SK-N-SH (cell line): ENCODE measurements at regions not wholly inside any gene's neighbourhood (a gene's known extent, or its start where the extent isn't known, plus 50 kb on each side); places are given as distances from the start of the nearest gene placed in this dataset.

ENCODE experiments used
- CTCF ChIA-PET: fragments of 300-600, 350-600 bp; formaldehyde crosslinking; extraction: SDS; loops from one replicate; lab custom pipeline; 2021; lab: Yijun Ruan, JAX
- POLR2A ChIA-PET: fragments of 350-600 bp; sonication (Branson Sonifier 250); formaldehyde crosslinking; extraction: SDS; loops from one replicate; lab custom pipeline; 2020; ENCODE audit warnings: antibody characterized with exemption, inconsistent platforms; lab: Yijun Ruan, JAX
- DNase-seq: peaks from one replicate; pipeline ENCODE4 v3.0.0; 2012
- H2AFZ ChIP-seq: fragments of 200-600 bp; sonication (generic); 2 replicates; pipeline ENCODE4 v1.8.1; 2016; ENCODE audit warnings: antibody characterized with exemption, mild to moderate bottlenecking, low read depth
- H3F3A ChIP-seq: fragments of 200-600 bp; sonication (generic); replicated peaks from 2 replicates; pipeline ENCODE3; 2016; ENCODE audit warnings: antibody characterized with exemption, mild to moderate bottlenecking; ENCODE audit not compliant: insufficient read depth
- H3K27ac ChIP-seq, 2 experiments: fragments of 200-500 bp in 1 of 2; fragments of 200-600 bp in 1 of 2; sonication (Bioruptor generic) in 1 of 2; sonication (generic), shearing (Covaris generic) in 1 of 2; 2 replicates each; pipeline versions ENCODE4 v1.5.1 to v1.6.1; 2014 to 2016; ENCODE audit warnings: low read depth in 2 of 2, inconsistent platforms in 1 of 2, low read length in 1 of 2, mild to moderate bottlenecking in 1 of 2, mixed read lengths in 1 of 2
- H3K27me3 ChIP-seq: fragments of 200-600 bp; sonication (generic), shearing (Covaris generic); 2 replicates; pipeline ENCODE4 v1.6.1; 2016; ENCODE audit warnings: mixed run types; ENCODE audit not compliant: insufficient read depth
- H3K36me3 ChIP-seq, 2 experiments: fragments of 200-500 bp in 1 of 2; fragments of 200-600 bp in 1 of 2; sonication (Bioruptor generic) in 1 of 2; sonication (generic) in 1 of 2; replicated peaks in 1 of 2; 2 replicates each; pipeline versions ENCODE3 to v1.5.1; 2014 to 2016; ENCODE audit warnings: low read length in 1 of 2, mild to moderate bottlenecking in 1 of 2; ENCODE audit not compliant: insufficient read depth in 2 of 2, control insufficient read depth in 1 of 2
- H3K4me1 ChIP-seq, 2 experiments: fragments of 200-500 bp in 1 of 2; fragments of 200-600 bp in 1 of 2; sonication (Bioruptor generic) in 1 of 2; sonication (generic), shearing (Covaris generic) in 1 of 2; 2 replicates each; pipeline versions ENCODE4 v1.5.1 to v1.6.1; 2014 to 2016; ENCODE audit warnings: low read depth in 1 of 2, low read length in 1 of 2, mixed run types in 1 of 2; ENCODE audit not compliant: insufficient read depth in 2 of 2, control insufficient read depth in 1 of 2
- H3K4me2 ChIP-seq: fragments of 200-600 bp; sonication (generic), shearing (Covaris generic); 2 replicates; pipeline ENCODE4 v1.6.1; 2017; ENCODE audit warnings: mixed run types
- H3K4me3 ChIP-seq, 2 experiments: fragments of 200-500 bp in 1 of 2; fragments of 200-600 bp in 1 of 2; sonication (Bioruptor generic) in 1 of 2; sonication (generic), shearing (Covaris generic) in 1 of 2; 2 replicates each; pipeline versions ENCODE4 v1.5.1 to v1.8.1; 2014 to 2016; ENCODE audit warnings: low read depth in 2 of 2, inconsistent platforms in 1 of 2, low read length in 1 of 2, mild to moderate bottlenecking in 1 of 2, mixed read lengths in 1 of 2, moderate library complexity in 1 of 2
- H3K79me2 ChIP-seq: fragments of 200-600 bp; sonication (generic); 2 replicates; pipeline ENCODE4 v1.8.1; 2017; ENCODE audit warnings: mild to moderate bottlenecking; ENCODE audit not compliant: insufficient read depth
- H3K9ac ChIP-seq: fragments of 200-600 bp; sonication (generic); 2 replicates; pipeline ENCODE4 v1.6.1; 2017; ENCODE audit warnings: mixed run types
- H3K9me2 ChIP-seq: fragments of 200-600 bp; sonication (generic); 2 replicates; pipeline ENCODE4 v1.6.1; 2017; ENCODE audit warnings: mixed run types
- H3K9me3 ChIP-seq: fragments of 200-600 bp; sonication (generic); 2 replicates; pipeline ENCODE4 v1.6.1; 2017; ENCODE audit warnings: mixed run types, mild to moderate bottlenecking, moderate library complexity
- H4K20me1 ChIP-seq: fragments of 200-600 bp; sonication (generic); 2 replicates; pipeline ENCODE4 v1.6.1; 2017; ENCODE audit warnings: mild to moderate bottlenecking, mixed run types; ENCODE audit not compliant: insufficient read depth
- CHD2 ChIP-seq: fragments of 150-350 bp; IDR thresholded peaks from 2 replicates; pipeline ENCODE4 v1.6.1; 2018; ENCODE audit warnings: low read length; ENCODE audit not compliant: partially characterized antibody
- ELF1 ChIP-seq: IDR thresholded peaks from 2 replicates; pipeline ENCODE4 v1.4.0; 2012
- EP300 ChIP-seq, 2 experiments: IDR thresholded peaks; 2 replicates each; pipeline versions ENCODE4 v1.4.0 to v1.6.1; 2012; ENCODE audit warnings: borderline replicate concordance in 1 of 2, low read depth in 1 of 2, low read length in 1 of 2
- EZH2phosphoT487 ChIP-seq: fragments of 200-600 bp; sonication (generic); IDR thresholded peaks from 2 replicates; pipeline ENCODE4 v1.6.1; 2017; ENCODE audit warnings: low read depth, mixed run types, mild to moderate bottlenecking, antibody characterized with exemption, moderate library complexity, borderline replicate concordance
- FOSL2 ChIP-seq: IDR thresholded peaks from 2 replicates; pipeline ENCODE4 v1.4.0; 2012; ENCODE audit warnings: low read depth, mild to moderate bottlenecking, moderate library complexity, borderline replicate concordance
- FOXM1 ChIP-seq: IDR thresholded peaks from 2 replicates; pipeline ENCODE4 v1.4.0; 2012; ENCODE audit warnings: low read depth, mild to moderate bottlenecking
- GATA2 ChIP-seq: sonication (generic); formaldehyde crosslinking; IDR thresholded peaks from 2 replicates; pipeline ENCODE4 v1.5.0; 2020; ENCODE audit warnings: mild to moderate bottlenecking, missing genetic modification reagents
- JUND ChIP-seq: IDR thresholded peaks from 2 replicates; pipeline ENCODE4 v1.4.0; 2012
- MXI1 ChIP-seq: IDR thresholded peaks from 2 replicates; pipeline ENCODE4 v1.6.1; 2012; ENCODE audit warnings: mild to moderate bottlenecking, low read depth, low read length, improper control_type of control experiment
- NFIC ChIP-seq: IDR thresholded peaks from 2 replicates; pipeline ENCODE4 v1.4.0; 2012; ENCODE audit warnings: borderline replicate concordance
- POLR2AphosphoS5 ChIP-seq: IDR thresholded peaks from 2 replicates; pipeline ENCODE4 v1.6.1; 2012; ENCODE audit warnings: low read depth, low read length
- RAD21 ChIP-seq: IDR thresholded peaks from 2 replicates; pipeline ENCODE4 v1.6.1; 2012; ENCODE audit warnings: mild to moderate bottlenecking, low read length
- RCOR1 ChIP-seq: fragments of 150-350 bp; IDR thresholded peaks from 2 replicates; pipeline ENCODE4 v1.6.1; 2017; ENCODE audit warnings: antibody characterized with exemption, low read length
- RXRA ChIP-seq: IDR thresholded peaks from 2 replicates; pipeline ENCODE4 v1.4.0; 2012; ENCODE audit warnings: low read depth, mild to moderate bottlenecking, borderline replicate concordance
- SMC3 ChIP-seq: IDR thresholded peaks from 2 replicates; pipeline ENCODE4 v1.6.1; 2012; ENCODE audit warnings: low read depth, low read length, improper control_type of control experiment
- TEAD4 ChIP-seq: IDR thresholded peaks from 2 replicates; pipeline ENCODE4 v1.4.0; 2012; ENCODE audit warnings: mild to moderate bottlenecking, borderline replicate concordance; ENCODE audit not compliant: insufficient read depth
- TF ChIP-seq, protein P1 (sequence below): IDR thresholded peaks from 2 replicates; pipeline ENCODE4 v1.6.1; 2012; ENCODE audit warnings: mild to moderate bottlenecking, low read depth, low read length, moderate library complexity
- TF ChIP-seq, protein P2 (sequence below): IDR thresholded peaks from 2 replicates; pipeline ENCODE4 v1.4.0; 2012; ENCODE audit warnings: low read depth, borderline replicate concordance
- TF ChIP-seq, protein P3 (sequence below): IDR thresholded peaks from 2 replicates; pipeline ENCODE4; 2012
- TF ChIP-seq, protein P4 (sequence below): fragments of 150-350 bp; IDR thresholded peaks from 2 replicates; pipeline ENCODE4 v1.6.1; 2016; ENCODE audit warnings: mild to moderate bottlenecking, low read depth, low read length

DNA sequence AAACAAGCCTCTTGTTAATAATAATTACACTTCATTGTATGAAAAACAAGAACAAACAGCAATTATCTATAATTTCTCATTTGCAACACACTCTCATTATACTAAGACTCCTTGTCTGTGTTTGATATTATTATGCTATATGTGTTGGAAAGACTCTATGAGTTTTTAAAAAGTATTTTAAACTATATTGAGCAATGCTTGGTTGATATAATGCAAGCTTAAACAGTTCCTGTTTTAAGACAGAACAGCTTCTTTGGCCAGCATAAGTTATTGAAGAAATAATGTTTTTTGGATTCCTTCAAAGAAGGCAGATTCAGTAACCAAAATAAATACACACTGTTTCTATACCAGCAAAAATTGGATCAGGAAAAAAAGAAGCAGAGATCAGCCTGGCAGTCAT is 871.4 kb downstream of the MAT2B start (continued):
- TF ChIP-seq GATA2, result no peak
- TF ChIP-seq, all 33 proteins: peak for 0

DNA sequence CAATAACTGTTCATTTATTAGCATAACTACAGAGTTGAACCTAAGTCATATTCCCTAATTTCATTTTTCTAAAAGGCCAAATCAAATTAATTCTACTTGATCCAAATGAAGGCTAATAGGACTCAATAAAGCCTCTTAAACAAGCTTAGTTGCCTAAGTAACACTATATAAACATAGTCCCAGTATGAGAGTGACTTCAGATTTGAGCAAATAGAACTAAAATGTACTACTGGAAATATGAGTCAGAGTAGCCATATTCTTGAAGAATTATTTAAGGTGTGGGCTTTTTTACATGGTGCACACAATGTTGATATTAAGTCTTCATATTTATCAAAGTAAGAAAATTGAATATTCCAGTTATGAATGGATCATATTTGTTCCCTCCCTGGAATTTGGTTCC is 872.3 kb downstream of the MAT2B start:
- no peak overlapping the region for H3K4me3 ChIP-seq
- H3K79me2 ChIP-seq, result no peaks in the 10 kb centered on the region
- ChIA-PET POLR2A (no interaction called here), CTCF (no interaction called here)
- H3K27me3 ChIP-seq, result no peaks in the 10 kb centered on the region
- H3K9ac ChIP-seq, result no peak overlapping the region
- no peak overlapping the region for H3K27ac ChIP-seq
- H3K9me2 ChIP-seq, result peaks cover 2% of the 10 kb centered on the region; the same call in 1 of the 2 replicates
- H4K20me1 ChIP-seq, result no peaks in the 10 kb centered on the region
- H2AFZ ChIP-seq, result no peak overlapping the region
- H3K4me2 ChIP-seq, result no peak overlapping the region
- no peaks in the 10 kb centered on the region for H3K36me3 ChIP-seq
- peaks cover 4% of the 10 kb centered on the region for H3F3A ChIP-seq
- TF ChIP-seq RCOR1, result no peak
- no peak for TF ChIP-seq FOXM1
- no peak for TF ChIP-seq ELF1
- no peak for TF ChIP-seq EP300 (IDR thresholded peaks at IDR 0.05; ENCODE audit: borderline replicate concordance in 1 of 2, low read depth in 1 of 2, low read length in 1 of 2)
- TF ChIP-seq GATA2, result no peak
- TF ChIP-seq TEAD4, result no peak
- no peak for TF ChIP-seq RAD21
- TF ChIP-seq SMC3, result no peak
- TF ChIP-seq, protein P1, sequence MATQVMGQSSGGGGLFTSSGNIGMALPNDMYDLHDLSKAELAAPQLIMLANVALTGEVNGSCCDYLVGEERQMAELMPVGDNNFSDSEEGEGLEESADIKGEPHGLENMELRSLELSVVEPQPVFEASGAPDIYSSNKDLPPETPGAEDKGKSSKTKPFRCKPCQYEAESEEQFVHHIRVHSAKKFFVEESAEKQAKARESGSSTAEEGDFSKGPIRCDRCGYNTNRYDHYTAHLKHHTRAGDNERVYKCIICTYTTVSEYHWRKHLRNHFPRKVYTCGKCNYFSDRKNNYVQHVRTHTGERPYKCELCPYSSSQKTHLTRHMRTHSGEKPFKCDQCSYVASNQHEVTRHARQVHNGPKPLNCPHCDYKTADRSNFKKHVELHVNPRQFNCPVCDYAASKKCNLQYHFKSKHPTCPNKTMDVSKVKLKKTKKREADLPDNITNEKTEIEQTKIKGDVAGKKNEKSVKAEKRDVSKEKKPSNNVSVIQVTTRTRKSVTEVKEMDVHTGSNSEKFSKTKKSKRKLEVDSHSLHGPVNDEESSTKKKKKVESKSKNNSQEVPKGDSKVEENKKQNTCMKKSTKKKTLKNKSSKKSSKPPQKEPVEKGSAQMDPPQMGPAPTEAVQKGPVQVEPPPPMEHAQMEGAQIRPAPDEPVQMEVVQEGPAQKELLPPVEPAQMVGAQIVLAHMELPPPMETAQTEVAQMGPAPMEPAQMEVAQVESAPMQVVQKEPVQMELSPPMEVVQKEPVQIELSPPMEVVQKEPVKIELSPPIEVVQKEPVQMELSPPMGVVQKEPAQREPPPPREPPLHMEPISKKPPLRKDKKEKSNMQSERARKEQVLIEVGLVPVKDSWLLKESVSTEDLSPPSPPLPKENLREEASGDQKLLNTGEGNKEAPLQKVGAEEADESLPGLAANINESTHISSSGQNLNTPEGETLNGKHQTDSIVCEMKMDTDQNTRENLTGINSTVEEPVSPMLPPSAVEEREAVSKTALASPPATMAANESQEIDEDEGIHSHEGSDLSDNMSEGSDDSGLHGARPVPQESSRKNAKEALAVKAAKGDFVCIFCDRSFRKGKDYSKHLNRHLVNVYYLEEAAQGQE, result no peak
- no peak for TF ChIP-seq EZH2phosphoT487
- no peak for TF ChIP-seq NFIC
- no peak for TF ChIP-seq CHD2
- no peak for TF ChIP-seq FOSL2
- TF ChIP-seq RXRA, result no peak
- no peak for TF ChIP-seq POLR2AphosphoS5
- TF ChIP-seq, protein P2, sequence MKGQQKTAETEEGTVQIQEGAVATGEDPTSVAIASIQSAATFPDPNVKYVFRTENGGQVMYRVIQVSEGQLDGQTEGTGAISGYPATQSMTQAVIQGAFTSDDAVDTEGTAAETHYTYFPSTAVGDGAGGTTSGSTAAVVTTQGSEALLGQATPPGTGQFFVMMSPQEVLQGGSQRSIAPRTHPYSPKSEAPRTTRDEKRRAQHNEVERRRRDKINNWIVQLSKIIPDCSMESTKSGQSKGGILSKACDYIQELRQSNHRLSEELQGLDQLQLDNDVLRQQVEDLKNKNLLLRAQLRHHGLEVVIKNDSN, result no peak
- TF ChIP-seq, protein P3, sequence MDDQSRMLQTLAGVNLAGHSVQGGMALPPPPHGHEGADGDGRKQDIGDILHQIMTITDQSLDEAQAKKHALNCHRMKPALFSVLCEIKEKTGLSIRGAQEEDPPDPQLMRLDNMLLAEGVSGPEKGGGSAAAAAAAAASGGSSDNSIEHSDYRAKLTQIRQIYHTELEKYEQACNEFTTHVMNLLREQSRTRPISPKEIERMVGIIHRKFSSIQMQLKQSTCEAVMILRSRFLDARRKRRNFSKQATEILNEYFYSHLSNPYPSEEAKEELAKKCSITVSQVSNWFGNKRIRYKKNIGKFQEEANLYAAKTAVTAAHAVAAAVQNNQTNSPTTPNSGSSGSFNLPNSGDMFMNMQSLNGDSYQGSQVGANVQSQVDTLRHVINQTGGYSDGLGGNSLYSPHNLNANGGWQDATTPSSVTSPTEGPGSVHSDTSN, result no peak
- TF ChIP-seq MXI1, result no peak
- no peak for TF ChIP-seq JUND
- TF ChIP-seq, protein P4, sequence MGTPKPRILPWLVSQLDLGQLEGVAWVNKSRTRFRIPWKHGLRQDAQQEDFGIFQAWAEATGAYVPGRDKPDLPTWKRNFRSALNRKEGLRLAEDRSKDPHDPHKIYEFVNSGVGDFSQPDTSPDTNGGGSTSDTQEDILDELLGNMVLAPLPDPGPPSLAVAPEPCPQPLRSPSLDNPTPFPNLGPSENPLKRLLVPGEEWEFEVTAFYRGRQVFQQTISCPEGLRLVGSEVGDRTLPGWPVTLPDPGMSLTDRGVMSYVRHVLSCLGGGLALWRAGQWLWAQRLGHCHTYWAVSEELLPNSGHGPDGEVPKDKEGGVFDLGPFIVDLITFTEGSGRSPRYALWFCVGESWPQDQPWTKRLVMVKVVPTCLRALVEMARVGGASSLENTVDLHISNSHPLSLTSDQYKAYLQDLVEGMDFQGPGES, result no peak
- DNase-seq, result no peak
- H3K4me1 ChIP-seq, result no peaks in the 10 kb centered on the region
- H3K9me3 ChIP-seq, result no peaks in the 10 kb centered on the region; the same call in 1 of the 2 replicates
